ENCODE measurements at regions not wholly inside any gene's neighbourhood (a gene's known extent, or its start where the extent isn't known, plus 50 kb on each side); places are given as distances from the start of the nearest gene placed in this dataset.
"Not testable (repeated sequence)": the region's sequence is repeated elsewhere in the genome, so short reads cannot be mapped to it uniquely, and the experiment has no call there.

- not testable (repeated sequence) for TF ChIP-seq CTCF, POLR2A (IDR thresholded peaks at IDR 0.05)
Observed at GRCh38 chr11:67884761-67885558, 118.9 kb downstream of the UNC93B1 start.
